PC-9 (cell line): ENCODE measurements at regions not wholly inside any gene's neighbourhood (a gene's known extent, or its start where the extent isn't known, plus 50 kb on each side); places are given as distances from the start of the nearest gene placed in this dataset.

Experiments used
- BruUV-seq: library from RNA; stranded (reverse); fragments of 400-500 nt; replicated peaks from 2 replicates; lab custom pipeline; 2021; lab: Mats Ljungman, UMichigan
- CTCF ChIA-PET: fragments of 300-600 bp; sonication (Branson Sonifier 250); formaldehyde crosslinking; loops from one replicate; lab custom pipeline; 2022; ENCODE audit warnings: antibody characterized with exemption; lab: Charles Lee
- POLR2A ChIA-PET: fragments of 300-600 bp; sonication (Branson Sonifier 250); formaldehyde crosslinking; loops from one replicate; lab custom pipeline; 2022; ENCODE audit warnings: antibody characterized with exemption; ENCODE audit not compliant: unreplicated experiment; lab: Charles Lee
- DNase-seq, 2 experiments: peaks; one replicate each; pipeline versions ENCODE4 v3.0.0 to v3.0.0-alpha.2; 2015 to 2022; ENCODE audit warnings: mixed read lengths in 1 of 2
- H2AFZ ChIP-seq: fragments of 200-600 bp; sonication (generic); 2 replicates; pipeline ENCODE4 v1.8.1; 2017; ENCODE audit warnings: antibody characterized with exemption
- H3F3A ChIP-seq: fragments of 200-600 bp; sonication (generic); 2 replicates; pipeline ENCODE4 v1.8.1; 2017; ENCODE audit warnings: antibody characterized with exemption, mild to moderate bottlenecking, low read depth; ENCODE audit not compliant: insufficient read depth
- H3K27ac ChIP-seq: fragments of 200-600 bp; sonication (generic); 2 replicates; pipeline ENCODE4 v1.6.1; 2016; ENCODE audit warnings: mixed run types
- H3K27me3 ChIP-seq: fragments of 200-600 bp; sonication (generic); 2 replicates; pipeline ENCODE4 v1.6.1; 2016; ENCODE audit warnings: low read depth, mixed run types; ENCODE audit not compliant: insufficient read depth
- H3K36me3 ChIP-seq: fragments of 200-600 bp; sonication (generic); 2 replicates; pipeline ENCODE4 v1.6.1; 2016; ENCODE audit warnings: low read depth, mixed run types
- H3K4me1 ChIP-seq: fragments of 200-600 bp; sonication (generic); replicated peaks from 2 replicates; pipeline ENCODE4 v1.6.1; 2016; ENCODE audit warnings: mixed run types; ENCODE audit not compliant: insufficient read depth
- H3K4me2 ChIP-seq: fragments of 200-600 bp; sonication (generic); 2 replicates; pipeline ENCODE4 v1.6.1; 2017; ENCODE audit warnings: mixed run types
- H3K4me3 ChIP-seq: fragments of 200-600 bp; sonication (generic); 2 replicates; pipeline ENCODE4 v1.6.1; 2016; ENCODE audit warnings: mixed run types
- H3K79me2 ChIP-seq: fragments of 200-600 bp; sonication (generic); 2 replicates; pipeline ENCODE4 v1.6.1; 2017; ENCODE audit warnings: low read depth, mixed run types
- H3K9me2 ChIP-seq: fragments of 200-600 bp; sonication (generic); 2 replicates; pipeline ENCODE4 v1.8.1; 2017; ENCODE audit warnings: mild to moderate bottlenecking; ENCODE audit not compliant: insufficient read depth
- H3K9me3 ChIP-seq: fragments of 200-600 bp; sonication (generic); 2 replicates; pipeline ENCODE4 v1.8.1; 2016; ENCODE audit warnings: low read depth; ENCODE audit not compliant: insufficient read depth
- H4K20me1 ChIP-seq: fragments of 200-600 bp; sonication (generic); 2 replicates; pipeline ENCODE4 v1.8.1; 2017; ENCODE audit not compliant: insufficient read depth
- CTCF ChIP-seq: fragments of 200-600 bp; sonication (generic); conservative IDR thresholded peaks from 2 replicates; pipeline ENCODE4 v1.6.1; 2017; ENCODE audit warnings: mixed run types, antibody characterized with exemption, mild to moderate bottlenecking, moderate library complexity
- EZH2 ChIP-seq: fragments of 200-600 bp; sonication (generic); IDR thresholded peaks from 2 replicates; pipeline ENCODE4 v1.8.0; 2017; ENCODE audit warnings: antibody characterized with exemption, low read depth
- intact Hi-C: fragments of 100-400 bp; cut with micrococcal nuclease; formaldehyde crosslinking; loops from one replicate; pipeline ENCODE4 v1.10.0; 2022; ENCODE audit not compliant: unreplicated experiment

GRCh38 chr15:92745845-92746271 lies 90.3 kb upstream of the FAM174B start:
- ChIA-PET POLR2A (no interaction called here), CTCF (no interaction called here)
- intact Hi-C loops: no loop called here
- Histone ChIP-seq H3K4me1 (no peaks in the 10 kb centered on the region), H3K79me2 (no peaks in the 10 kb centered on the region), H3F3A (no peaks in the 10 kb centered on the region), H3K9me3 (no peaks in the 10 kb centered on the region), H3K27ac (no peak overlapping the region), H3K4me3 (no peak overlapping the region), H3K4me2 (no peak overlapping the region), H3K36me3 (no peaks in the 10 kb centered on the region), H3K9me2 (no peaks in the 10 kb centered on the region), H2AFZ (no peak overlapping the region), H3K27me3 (no peaks in the 10 kb centered on the region), H4K20me1 (no peaks in the 10 kb centered on the region)
- DNase-seq: no peak
- BruUV-seq: no TSS peak
- TF ChIP-seq CTCF (no peak), EZH2 (no peak)

- no TSS peak for BruUV-seq
- ChIA-PET CTCF (no interaction called here), POLR2A (no interaction called here)
- Histone ChIP-seq H3K4me2 (no peak overlapping the region), H3F3A (peaks cover 4% of the 10 kb centered on the region; the same call in 1 of the 2 replicates), H3K9me2 (no peaks in the 10 kb centered on the region), H3K9me3 (no peaks in the 10 kb centered on the region; the same call in 1 of the 2 replicates), H3K4me3 (no peak overlapping the region), H3K27me3 (no peaks in the 10 kb centered on the region), H3K36me3 (no peaks in the 10 kb centered on the region), H3K27ac (no peak overlapping the region), H3K79me2 (no peaks in the 10 kb centered on the region), H3K4me1 (peaks cover 11% of the 10 kb centered on the region), H4K20me1 (no peaks in the 10 kb centered on the region), H2AFZ (no peak overlapping the region)
- no peak for DNase-seq
- TF ChIP-seq EZH2 (no peak), CTCF (no peak)
- intact Hi-C loops: no loop called here
Measured at GRCh38 chr15:92747047-92747446, 91.5 kb upstream of the FAM174B start.

GRCh38 chr15:92749216-92749615 lies 93.6 kb upstream of the FAM174B start:
- no peaks in the 10 kb centered on the region for H3K36me3 ChIP-seq
- no peaks in the 10 kb centered on the region; the same call in 1 of the 2 replicates for H3K9me3 ChIP-seq
- ChIA-PET POLR2A (no interaction called here), CTCF (no interaction called here)
- intact Hi-C loops: no loop called here
- H3K27ac ChIP-seq: no peak overlapping the region
- no peaks in the 10 kb centered on the region for H4K20me1 ChIP-seq
- no peak for DNase-seq
- no peak overlapping the region for H3K4me3 ChIP-seq
- peaks cover 14% of the 10 kb centered on the region for H3K4me1 ChIP-seq
- peaks cover 4% of the 10 kb centered on the region; the same call in 1 of the 2 replicates for H3F3A ChIP-seq
- H3K79me2 ChIP-seq: no peaks in the 10 kb centered on the region
- H3K27me3 ChIP-seq: no peaks in the 10 kb centered on the region
- H2AFZ ChIP-seq: no peak overlapping the region
- BruUV-seq: no TSS peak
- H3K4me2 ChIP-seq: no peak overlapping the region
- TF ChIP-seq EZH2 (no peak), CTCF (no peak)
- H3K9me2 ChIP-seq: no peaks in the 10 kb centered on the region
